NCI-H526 (cell line): ENCODE measurements at regions not wholly inside any gene's neighbourhood (a gene's known extent, or its start where the extent isn't known, plus 50 kb on each side); places are given as distances from the start of the nearest gene placed in this dataset.

Source experiments
- DNase-seq, 2 experiments: peaks; one replicate each; lab custom pipeline; 2025; lab: John Stamatoyannopoulos, UW

GRCh38 chr11:29306527-29306926 lies 710.3 kb downstream of the KCNA4 start:
- DNase-seq, result no peak

- no peak for DNase-seq
These were observed 711.2 kb downstream of the KCNA4 start for GRCh38 chr11:29305456-29306232.

DNA sequence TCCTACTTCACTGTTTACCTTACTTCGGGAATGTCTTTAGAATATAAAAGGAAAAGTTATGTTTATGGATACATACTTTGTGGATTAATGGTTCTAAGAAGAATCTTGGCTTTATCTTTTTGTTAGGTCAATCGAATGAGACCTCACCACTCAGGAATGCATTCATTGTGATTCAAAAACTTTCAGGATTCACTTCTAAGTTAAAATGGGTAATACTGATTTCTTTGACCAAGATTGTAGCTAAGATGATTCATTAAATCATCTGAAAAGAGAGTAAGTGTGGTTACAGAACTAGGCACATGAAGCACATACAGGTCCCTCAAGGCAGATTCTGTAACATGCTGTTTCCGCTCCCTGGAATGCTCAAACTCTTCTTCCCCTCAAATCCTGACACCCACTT lies 716.4 kb downstream of the KCNA4 start:
- no peak for DNase-seq

GRCh38 chr11:29296680-29297079 lies 720.1 kb downstream of the KCNA4 start:
- no peak for DNase-seq

DNA sequence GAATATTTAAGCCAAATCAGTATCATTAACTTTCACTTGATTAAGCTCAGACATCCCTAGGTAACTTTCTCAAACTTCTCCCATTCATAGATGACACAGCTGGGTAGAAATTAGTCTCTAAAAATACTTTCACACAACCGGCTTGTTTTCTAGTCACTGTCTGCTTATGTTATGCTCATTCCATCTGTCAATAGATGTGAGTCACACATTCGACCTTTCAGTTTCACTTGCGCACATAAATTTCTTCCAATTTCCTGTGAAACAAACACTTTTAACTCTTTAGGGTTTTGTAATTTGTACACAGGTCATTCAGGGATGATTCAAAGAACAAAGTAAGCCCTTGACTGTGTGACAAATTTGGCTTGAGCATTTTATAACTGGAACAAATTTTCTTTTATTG lies 723.0 kb downstream of the KCNA4 start:
- DNase-seq, result no peak

- DNase-seq, result no peak
These were observed 734.7 kb downstream of the KCNA4 start for GRCh38 chr11:29282088-29282487.

GRCh38 chr11:29281271-29281777 lies 735.5 kb downstream of the KCNA4 start:
- no peak for DNase-seq

DNA sequence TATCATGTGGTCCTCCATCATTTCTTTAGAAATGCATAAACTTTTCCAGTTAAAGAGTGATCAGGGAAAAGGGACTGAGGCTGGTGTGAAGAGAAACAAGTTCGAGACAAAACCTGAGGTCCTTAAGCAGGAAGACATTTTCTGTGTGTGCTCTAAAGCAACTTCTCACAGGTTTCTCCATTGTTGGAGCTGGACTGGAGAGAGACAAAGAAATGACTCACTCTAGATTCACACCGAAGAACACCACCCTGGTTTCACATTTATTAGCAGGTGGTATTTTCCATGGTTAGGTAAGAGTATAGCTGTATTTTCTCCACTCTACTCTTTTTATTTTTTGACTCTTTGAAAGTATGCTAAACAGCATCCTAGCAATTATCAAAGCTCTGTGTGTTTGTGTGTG lies 736.4 kb downstream of the KCNA4 start:
- DNase-seq, result no peak

DNA sequence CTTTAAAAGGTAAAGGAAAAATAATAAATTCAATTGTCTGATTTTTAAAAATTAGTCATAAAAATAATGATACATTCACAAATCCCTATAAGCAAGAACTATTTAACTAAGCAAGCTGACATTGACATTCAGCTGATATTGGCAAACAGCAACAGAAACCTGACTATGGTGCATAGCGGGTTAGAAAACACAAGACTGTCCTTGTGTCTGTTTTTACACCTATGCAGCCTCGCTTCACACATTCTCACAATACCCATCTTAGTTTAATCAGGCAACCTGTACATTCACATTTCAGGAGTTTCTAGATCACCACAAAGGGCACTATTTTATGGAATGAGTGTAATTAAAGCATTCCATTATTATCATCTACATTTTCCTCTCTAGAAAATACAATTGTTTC lies 737.1 kb downstream of the KCNA4 start:
- DNase-seq, result no peak

DNA sequence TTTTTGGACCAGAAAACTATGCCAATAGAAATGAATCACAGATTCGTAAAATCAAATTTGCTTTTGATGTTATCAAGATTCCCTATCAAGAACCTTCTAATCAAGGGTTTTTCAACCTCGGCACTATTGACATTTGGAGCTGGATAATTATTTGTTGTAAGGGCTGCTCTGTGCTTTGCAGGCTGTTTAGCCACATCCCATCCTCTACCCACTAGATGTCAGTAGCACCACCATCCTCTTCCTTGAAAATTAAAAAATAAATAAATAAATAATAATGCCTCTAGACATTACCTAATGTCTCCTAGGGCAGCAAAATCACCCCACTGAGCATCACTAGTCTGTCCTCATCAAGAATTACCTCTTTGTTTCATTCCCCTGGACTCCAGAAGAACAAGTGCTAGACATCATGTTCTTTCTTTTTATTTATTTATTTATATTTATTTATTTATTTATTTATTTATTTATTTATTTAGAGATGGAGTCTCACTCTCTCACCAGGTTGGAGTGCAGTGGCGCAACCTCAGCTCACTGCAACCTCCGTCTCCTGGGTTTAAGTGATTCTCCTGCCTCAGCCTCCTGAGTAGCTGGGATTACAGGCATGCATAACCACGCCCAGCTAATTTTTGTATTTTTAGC lies 744.7 kb downstream of the KCNA4 start:
- DNase-seq, result no peak

- DNase-seq, result no peak
These were observed 745.2 kb downstream of the KCNA4 start for GRCh38 chr11:29271616-29272015.

DNA sequence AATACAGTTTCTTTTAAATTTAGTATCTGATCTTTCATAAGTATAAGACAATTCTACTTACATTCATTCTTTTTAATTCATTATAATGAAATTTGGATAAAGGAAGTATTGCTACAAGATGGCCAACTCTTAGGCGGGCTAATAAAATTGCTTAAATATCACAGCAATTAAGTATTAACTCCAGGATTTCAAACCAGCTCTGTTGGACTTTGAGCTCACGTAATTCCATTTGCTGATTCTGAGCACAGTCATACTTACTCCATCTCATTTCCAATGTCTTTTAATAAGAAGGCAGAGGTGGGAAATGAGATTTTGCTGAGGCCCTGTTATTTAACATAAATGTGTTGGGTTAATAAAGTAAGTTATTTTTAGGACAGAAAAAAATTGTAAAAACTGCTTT lies 748.1 kb downstream of the KCNA4 start:
- DNase-seq, result no peak

- no peak for DNase-seq
These were observed 751.0 kb downstream of the KCNA4 start for GRCh38 chr11:29265792-29266191.

- DNase-seq, result no peak
These were observed 751.4 kb downstream of the KCNA4 start for GRCh38 chr11:29265381-29265780.

DNA sequence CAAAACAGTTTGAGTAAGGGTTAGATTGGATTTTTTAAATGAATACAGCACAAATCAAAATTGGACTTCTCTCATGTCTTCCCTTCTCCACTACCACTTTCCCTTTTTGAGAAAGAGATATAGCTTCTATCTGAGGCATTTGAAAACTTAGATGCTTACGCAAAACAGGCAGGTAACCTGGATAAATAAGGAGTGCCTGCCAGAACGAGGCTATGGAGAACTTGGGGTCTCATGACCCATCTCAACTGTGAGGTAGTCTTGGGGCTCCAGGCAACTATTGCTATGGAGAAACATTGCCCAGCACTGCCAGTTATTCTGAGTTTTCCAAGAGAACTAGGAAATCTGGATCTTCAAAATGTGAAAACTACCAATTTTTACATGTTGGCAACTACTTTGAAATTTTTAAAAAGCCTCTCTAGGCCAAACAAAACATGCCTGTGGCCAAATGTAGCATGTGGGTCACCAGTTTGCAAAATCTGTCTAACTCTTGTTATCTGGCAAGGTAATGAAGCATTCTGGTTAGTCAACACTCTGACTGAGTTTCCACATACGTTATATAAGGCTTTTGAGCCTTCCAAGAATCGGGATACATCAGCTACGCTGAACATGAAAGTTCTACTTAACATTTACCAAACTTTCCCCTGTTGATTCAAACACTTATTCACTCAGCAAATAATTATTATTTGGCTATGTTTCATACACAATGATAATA lies 752.7 kb downstream of the KCNA4 start:
- DNase-seq, result no peak

DNA sequence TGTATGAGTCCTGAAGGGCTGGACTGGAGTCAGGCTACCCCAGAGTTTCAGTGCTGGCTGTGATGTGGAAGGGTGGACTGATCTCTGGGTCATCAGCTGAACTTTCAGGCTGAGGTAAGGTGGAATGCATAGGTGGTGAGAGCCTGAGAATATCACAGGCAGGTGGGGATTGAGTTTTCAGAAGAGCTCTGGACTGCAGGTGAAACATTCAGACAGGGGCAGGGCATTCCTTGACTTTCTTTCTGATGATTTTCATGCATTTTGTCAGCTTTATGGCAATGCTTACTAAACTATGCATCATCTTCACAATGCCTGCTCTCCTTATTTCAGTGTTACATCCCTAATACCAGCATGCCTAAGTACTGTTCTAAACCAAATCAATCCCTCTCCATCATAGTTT lies 755.0 kb downstream of the KCNA4 start:
- DNase-seq, result no peak

DNA sequence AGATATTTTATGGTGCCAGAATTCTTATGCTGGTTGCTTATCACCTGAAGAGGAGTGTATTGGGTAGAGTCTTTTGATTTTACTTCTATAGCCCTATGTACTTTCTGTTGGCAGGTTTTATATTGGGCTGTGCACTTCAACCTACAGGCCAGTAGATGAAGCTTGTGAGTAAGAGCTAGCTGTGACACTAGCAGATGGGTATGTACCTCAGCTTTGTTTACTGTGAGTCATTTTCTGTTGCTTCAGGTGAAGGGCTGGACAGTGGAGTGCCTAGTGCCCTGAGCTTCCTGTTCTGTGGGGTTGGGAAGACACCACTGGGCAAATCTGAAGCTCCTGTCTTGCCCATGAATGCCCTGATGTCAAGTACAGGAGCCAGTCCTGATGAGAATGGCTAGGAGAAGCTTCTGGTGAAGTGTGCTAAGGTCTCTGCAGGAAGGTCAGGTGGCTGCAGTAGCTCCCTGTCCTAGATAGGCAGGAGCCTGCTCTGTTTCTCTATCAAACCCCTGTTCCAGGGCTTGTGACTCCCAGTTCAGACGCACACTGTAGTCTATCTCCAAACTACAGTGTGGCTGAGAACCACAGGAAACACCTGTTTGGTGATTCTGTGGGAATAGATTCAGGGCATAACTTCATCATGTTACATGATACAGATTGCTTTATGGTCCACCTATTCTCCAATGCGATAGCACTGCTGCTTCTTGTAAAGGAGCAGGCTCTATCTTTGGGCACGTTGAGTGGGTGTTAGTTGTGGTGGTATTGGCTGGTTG lies 755.7 kb downstream of the KCNA4 start:
- DNase-seq, result no peak

DNA sequence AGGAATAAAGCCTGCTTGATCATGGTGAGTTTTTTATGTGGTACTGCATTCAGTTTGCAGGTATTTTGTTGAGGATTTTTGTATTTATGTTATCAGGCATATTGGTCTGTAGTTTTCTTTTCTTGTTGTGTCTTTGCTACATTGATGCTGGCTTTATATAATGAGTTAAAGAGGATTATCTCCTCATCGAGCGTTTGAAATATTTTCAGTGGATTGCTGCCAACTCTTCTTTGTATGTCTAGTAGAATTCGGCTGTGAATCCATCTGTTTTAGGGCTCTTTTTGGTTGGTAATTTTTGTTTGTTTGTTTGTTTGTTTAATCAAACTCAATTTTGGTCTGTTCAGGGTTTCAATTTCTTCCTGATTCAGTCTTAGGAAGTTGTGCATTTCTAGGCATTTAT lies 758.4 kb downstream of the KCNA4 start:
- no peak for DNase-seq

DNA sequence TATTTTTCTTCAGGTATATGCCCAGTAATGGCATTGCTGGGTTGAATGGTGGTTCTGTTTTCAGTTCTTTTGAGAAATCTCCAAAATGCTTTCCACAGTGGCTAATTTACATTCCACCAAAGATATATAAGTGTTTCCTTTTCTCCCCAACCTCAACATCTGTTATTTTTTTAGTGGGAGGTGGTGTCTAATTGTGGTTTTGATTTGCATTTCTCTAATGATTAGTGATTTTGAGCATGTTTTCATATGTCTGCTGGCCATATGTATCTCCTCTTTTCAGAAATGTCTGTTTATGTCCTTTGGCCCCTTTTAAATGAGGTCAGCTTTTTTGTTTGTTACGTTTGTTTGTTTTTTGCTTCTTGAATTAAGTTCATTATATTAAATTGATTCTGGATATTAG lies 760.2 kb downstream of the KCNA4 start:
- DNase-seq, result no peak

- DNase-seq, result no peak
These were observed 761.4 kb downstream of the KCNA4 start for GRCh38 chr11:29255401-29255800.

GRCh38 chr11:29251738-29252137 lies 765.1 kb downstream of the KCNA4 start:
- no peak for DNase-seq

GRCh38 chr11:29249713-29250112 lies 767.1 kb downstream of the KCNA4 start:
- no peak for DNase-seq
